AG10803 (cell line): ENCODE measurements at regions not wholly inside any gene's neighbourhood (a gene's known extent, or its start where the extent isn't known, plus 50 kb on each side); places are given as distances from the start of the nearest gene placed in this dataset.

ENCODE experiments used
- DNase-seq: peaks from one replicate; pipeline ENCODE4 v3.0.0; 2010; ENCODE audit warnings: low read depth
- H3K4me3 ChIP-seq: 2 replicates; pipeline ENCODE4 v1.5.1; 2011; ENCODE audit warnings: mild to moderate bottlenecking, low read length, control low read depth
- CTCF ChIP-seq: conservative IDR thresholded peaks from 2 replicates; pipeline ENCODE4 v1.5.1; 2011; ENCODE audit warnings: mild to moderate bottlenecking, low read length, control low read depth, inconsistent platforms

GRCh38 chr5:68395926-68396511 is 180.5 kb downstream of the PIK3R1 start:
- TF ChIP-seq CTCF = no peak
- no peak overlapping the region for H3K4me3 ChIP-seq
- DNase-seq = no peak

GRCh38 chr5:68396722-68397121 is 181.2 kb downstream of the PIK3R1 start:
- no peak for DNase-seq
- H3K4me3 ChIP-seq = no peak overlapping the region
- no peak for TF ChIP-seq CTCF

DNA sequence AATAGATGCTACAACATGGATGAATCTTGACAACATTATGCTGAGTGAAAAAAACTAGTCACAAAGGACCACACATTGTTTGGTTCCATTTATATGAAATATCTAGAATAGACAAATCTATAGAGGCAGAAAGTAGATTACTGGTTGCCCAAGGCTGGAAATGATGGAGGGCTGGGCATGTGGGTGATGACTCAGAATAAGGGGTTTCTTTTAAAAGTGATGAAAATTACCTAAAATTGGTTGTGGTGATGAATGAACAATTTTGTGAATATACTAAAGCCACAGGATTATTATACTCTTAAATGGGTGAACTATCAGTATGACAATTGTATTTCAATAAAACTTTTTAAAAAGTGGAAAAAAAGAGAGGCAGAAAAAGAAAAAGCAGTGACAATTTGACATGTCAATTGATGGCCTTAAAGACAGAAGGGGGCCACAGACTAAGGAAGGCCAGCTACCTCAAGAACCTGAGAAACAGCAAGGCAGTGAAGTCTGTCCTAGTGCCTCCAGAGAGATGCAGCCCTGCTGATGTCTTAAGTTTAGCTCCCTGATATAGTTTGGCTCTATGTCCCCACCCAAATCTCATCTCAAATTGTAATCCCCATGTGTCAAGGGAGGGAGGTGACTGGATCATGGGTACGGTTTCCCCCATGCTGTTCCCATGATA is 182.7 kb downstream of the PIK3R1 start:
- H3K4me3 ChIP-seq = no peak overlapping the region
- TF ChIP-seq CTCF = no peak
- DNase-seq = no peak

GRCh38 chr5:68403301-68403700 is 187.7 kb downstream of the PIK3R1 start:
- no peak overlapping the region for H3K4me3 ChIP-seq
- no peak for DNase-seq

GRCh38 chr5:68404246-68404645 is 188.7 kb downstream of the PIK3R1 start:
- TF ChIP-seq CTCF = no peak
- no peak overlapping the region for H3K4me3 ChIP-seq
- no peak for DNase-seq

More at GRCh38 chr5:68403301-68403700, 187.7 kb downstream of the PIK3R1 start:
- no peak for TF ChIP-seq CTCF

DNA sequence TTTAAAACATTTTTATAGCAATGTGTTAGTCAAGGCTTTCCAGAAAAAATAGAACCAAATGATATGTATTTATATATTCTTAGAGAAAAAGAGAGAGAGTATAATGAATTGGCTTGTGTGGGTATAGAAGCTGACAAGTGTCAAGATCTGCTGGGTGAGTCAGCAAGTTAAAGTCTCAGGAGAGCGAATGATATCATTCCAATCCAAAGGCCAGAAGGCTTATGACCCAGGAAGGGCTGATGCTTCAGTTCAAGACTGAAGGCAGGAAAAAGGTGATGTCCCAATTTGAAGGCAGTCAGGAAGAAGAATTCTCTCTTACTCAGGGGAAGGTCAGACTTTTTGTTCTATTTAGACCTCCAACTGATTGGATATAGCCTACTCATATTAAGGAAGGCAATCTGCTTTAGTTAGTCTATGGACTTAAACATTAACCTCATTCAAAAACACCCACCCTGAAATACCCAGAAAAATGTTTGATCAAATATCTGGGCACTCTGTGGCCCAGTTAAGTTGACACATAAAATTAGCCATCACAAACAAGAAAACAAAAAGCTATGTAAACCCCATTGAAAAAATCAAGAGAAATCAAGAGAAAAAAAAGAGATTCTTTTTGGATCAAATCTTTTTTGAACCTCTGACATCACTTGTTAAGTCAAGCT is 189.6 kb downstream of the PIK3R1 start:
- H3K4me3 ChIP-seq = no peak overlapping the region
- no peak for DNase-seq
- no peak for TF ChIP-seq CTCF
